Activated CD4-positive, CD25-positive, alpha-beta regulatory T cell treated with anti-CD3 and anti-CD28 coated beads, Interleukin-2, amount 50 U/mL, for 24 hours (primary cell): ENCODE measurements at regions not wholly inside any gene's neighbourhood (a gene's known extent, or its start where the extent isn't known, plus 50 kb on each side); places are given as distances from the start of the nearest gene placed in this dataset.

Experiments
- ATAC-seq, 2 donors: fragments of 150-1000 bp; cut with Tn5 transposase; one replicate each; pipeline ENCODE4 v1.10.0; 2021; ENCODE audit warnings: mild to moderate bottlenecking in 1 of 2, moderate library complexity in 1 of 2

DNA sequence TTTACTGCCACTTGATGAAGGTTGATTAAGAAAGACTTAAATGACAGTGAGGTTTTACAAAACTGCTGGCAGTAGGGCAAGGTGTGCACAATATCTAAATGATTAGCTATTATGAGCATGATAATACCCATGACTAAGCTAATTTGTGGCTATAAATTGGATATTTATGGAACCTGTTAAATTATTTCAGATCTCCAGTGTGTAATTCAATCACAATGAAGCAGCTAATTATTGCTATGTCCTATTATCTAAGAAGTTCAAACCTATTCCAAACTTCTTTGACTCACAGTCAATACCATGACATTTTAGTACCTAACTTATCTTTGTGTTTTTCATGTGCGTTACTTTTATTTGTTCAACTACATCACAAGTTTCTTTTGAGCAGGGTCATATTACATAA is 253.8 kb upstream of the MMADHC start:
- no peak for ATAC-seq

GRCh38 chr2:149832324-149832723 is 244.7 kb upstream of the MMADHC start:
- ATAC-seq = no peak

GRCh38 chr2:149828520-149829210 is 241.1 kb upstream of the MMADHC start:
- no peak for ATAC-seq

GRCh38 chr2:149827585-149828126 is 240.1 kb upstream of the MMADHC start:
- ATAC-seq = no peak

- no peak for ATAC-seq
Observed at GRCh38 chr2:149826471-149827125, 239.0 kb upstream of the MMADHC start.

GRCh38 chr2:149825473-149825872 is 237.9 kb upstream of the MMADHC start:
- ATAC-seq = no peak

DNA sequence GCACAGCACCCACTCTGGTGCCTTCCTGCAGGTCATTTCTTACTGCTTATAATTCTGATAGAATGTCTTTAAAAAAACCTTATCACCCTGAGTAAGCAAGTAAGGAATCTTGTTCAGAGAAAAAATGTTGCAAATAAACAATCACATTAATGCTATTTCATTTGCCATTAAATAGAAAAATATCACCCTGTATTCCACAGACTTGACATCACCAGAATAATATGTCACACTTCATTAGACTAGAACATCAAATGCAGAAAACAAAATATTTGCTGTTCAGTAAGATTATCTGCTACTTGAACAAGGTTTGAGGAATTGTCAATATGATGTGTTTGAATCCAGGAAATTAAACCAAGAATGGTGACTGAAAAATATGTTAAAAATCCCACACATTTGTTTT is 236.6 kb upstream of the MMADHC start:
- ATAC-seq = no peak

- ATAC-seq = no peak
Observed at GRCh38 chr2:149819356-149819957, 231.9 kb upstream of the MMADHC start.

DNA sequence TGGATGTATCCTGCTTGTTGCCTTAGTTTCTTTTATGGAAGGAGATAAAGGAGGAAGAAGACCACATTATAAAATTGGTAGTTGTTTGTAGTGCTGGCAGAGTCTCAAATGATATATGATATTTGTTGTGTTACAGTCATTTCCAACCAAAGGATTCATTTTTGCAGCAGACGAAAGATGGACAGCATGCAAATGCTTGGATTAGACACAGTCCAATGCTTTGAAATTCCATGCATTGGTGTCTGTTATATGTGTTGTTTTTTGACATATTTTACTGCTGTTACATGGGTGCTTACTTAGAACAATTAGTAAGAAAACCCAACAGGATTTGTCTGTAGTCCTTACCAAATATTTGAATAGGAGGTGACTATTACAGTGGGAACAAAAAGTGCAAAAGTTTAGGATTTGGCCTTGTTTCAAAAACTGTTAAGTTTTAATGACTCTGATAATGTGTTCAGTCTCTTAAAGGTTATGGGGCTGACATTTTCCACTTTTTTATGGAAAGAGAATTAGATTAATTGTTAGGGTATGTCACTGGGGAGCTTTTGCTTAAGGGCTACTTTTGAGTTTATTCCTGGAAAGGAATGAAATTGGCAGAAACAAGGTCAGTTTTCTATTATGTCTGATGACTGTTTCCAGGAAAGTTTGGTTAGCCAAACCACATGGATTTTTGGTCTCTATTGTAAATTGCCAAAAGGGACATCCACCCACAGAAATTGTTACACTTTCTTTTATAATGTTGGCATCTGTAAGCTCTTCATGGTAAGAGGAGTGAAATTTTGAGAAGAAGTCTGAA is 229.4 kb upstream of the MMADHC start:
- no peak for ATAC-seq

GRCh38 chr2:149815941-149816340 is 228.4 kb upstream of the MMADHC start:
- ATAC-seq = no peak

- no peak for ATAC-seq
Observed at GRCh38 chr2:149814901-149815300, 227.3 kb upstream of the MMADHC start.

GRCh38 chr2:149814049-149814448 is 226.5 kb upstream of the MMADHC start:
- ATAC-seq = no peak

DNA sequence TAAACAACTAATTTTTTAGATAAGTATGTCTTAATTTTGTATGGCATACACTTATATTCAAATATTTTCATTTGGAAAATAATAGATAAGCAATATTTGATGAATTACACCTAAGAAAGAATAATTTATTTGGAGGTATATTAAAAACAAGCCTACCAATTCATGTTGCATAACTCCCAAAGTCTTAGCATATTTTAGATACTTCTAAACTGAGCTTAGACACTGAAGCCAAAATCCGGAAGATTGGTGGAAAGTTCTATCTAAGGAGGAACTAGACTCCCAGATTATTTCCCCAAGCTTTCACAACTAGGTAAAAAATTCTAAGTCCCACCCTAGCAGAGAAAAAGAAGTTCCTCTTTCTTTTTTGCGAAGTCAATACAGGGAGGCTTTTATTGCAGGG is 221.0 kb upstream of the MMADHC start:
- ATAC-seq = no peak

DNA sequence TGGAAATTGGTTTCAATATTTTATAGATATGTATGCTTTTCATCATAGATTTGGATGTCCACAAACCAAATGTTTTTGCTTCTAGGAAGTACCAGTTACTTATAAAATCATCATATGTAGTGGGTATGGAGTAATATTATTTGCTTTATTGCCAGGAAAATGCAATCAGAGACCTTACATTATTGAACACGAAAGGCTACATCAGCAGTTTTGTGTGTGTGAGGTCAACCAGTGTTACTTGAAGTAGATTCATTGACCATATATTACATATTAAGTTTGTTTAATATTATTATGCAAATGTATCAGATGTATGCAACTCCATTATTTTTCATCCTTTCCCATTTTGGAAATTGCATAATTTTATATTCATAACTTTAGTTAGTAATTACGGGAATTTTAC is 219.1 kb upstream of the MMADHC start:
- no peak for ATAC-seq

DNA sequence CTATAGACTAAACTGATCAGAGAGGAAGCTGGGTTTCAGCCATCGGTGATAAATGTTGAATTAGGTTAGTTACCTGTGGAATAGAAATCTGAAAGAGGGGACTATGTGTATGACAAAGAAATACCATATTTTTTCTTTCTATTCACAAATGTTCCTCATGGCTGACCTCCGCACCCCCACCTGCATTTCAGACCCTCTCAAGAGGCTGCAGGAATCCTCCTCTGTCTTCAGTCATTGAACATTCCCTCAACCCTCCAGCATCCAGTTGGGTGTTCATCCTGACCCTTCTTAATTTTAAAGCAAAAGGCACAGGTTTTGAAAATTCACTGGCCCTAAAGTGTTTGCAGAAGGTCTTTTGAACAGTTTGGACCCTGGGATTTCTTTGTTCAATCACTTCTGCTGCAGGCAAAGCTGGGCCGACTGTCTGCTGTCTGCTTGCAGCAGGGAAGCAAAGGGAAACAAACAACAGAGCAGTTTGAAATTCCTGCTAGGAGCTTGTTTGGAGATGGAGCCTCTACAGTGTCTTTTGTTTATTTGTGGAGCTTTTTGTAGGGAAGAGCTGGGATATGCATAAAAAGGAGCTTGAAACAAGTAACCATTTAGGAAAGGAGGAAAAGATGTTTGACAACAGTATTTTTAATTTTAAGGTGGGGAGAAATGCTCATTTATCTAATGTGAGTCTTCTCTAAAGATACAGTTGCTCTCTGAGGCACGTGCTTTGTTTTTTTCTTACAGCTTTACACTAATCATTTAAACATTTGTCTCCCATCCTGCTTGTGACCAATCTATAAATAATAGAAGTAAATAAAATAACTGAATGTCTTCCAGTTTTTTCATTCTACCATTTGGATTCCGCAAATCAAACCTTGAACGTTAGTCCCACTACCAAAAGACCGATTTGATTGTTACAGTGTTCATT is 213.3 kb upstream of the MMADHC start:
- no peak for ATAC-seq

- no peak for ATAC-seq
Observed at GRCh38 chr2:149799013-149799705, 211.6 kb upstream of the MMADHC start.

- ATAC-seq = no peak
Observed at GRCh38 chr2:149797030-149797429, 209.5 kb upstream of the MMADHC start.

DNA sequence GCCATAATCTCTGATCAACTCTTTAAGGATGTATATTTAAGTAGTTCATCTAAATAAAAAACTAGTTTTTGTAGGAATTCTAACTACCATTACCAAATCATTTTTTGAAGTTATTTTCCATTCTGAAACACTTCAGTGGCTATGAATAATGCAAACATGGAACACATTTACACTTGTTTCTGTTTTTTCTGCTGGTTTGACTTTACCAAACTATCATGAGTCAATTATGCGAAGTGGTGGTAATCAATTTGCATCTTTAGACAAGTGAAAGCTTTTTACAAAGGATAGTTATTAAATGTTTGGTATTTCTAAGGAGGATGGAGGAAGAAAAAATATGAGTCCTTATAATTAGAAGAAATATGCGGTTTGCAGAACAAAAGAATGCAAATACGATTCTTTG is 202.0 kb upstream of the MMADHC start:
- ATAC-seq = no peak

GRCh38 chr2:149787206-149787605 is 199.6 kb upstream of the MMADHC start:
- no peak for ATAC-seq

DNA sequence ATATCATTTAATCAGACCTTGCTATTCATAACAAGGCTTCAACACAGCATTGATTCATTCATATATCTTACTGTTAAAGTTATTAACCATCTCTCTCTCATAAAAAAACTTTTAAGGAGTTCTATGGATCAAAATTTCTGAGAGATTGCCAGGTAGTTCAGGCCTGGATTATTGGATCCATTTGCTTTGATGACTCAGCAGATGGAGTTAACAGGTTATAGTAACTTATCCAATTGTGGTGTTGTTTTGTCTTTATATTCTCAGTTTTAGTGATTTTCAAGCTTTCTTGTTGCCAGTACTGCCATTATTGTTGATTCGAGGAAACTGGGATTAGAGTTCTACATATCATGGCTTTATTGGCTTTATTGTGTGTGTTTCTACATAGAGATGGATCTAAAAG is 195.7 kb upstream of the MMADHC start:
- no peak for ATAC-seq

- no peak for ATAC-seq
Observed at GRCh38 chr2:149782572-149782971, 195.0 kb upstream of the MMADHC start.
